ENCODE measurements at regions not wholly inside any gene's neighbourhood (a gene's known extent, or its start where the extent isn't known, plus 50 kb on each side); places are given as distances from the start of the nearest gene placed in this dataset.
"Not testable (repeated sequence)": the region's sequence is repeated elsewhere in the genome, so short reads cannot be mapped to it uniquely, and the experiment has no call there.

- Histone ChIP-seq H3K36me3 (ENCODE audit: low read depth) (no peaks in the 10 kb centered on the region), H3K4me3 (no peak overlapping the region), H3K9me3 (no peaks in the 10 kb centered on the region), H3K4me1 (ENCODE audit: low read depth) (no peaks in the 10 kb centered on the region)
- TF ChIP-seq CTCF (IDR thresholded peaks at IDR 0.05), result no peak
- DNase-seq (no peak), ATAC-seq (no peak)
- intact Hi-C loops (cut with DNase I, micrococcal nuclease), result no loop called here
These were observed 824.7 kb downstream of the REEP3 start for GRCh38 chr10:64345856-64346255.

GRCh38 chr10:64346389-64346788 is 825.2 kb downstream of the REEP3 start:
- H3K4me1 ChIP-seq (ENCODE audit: low read depth), result no peaks in the 10 kb centered on the region
- no peaks in the 10 kb centered on the region for H3K9me3 ChIP-seq
- intact Hi-C loops (cut with DNase I, micrococcal nuclease), result no loop called here
- DNase-seq (no peak), ATAC-seq (no peak)
- TF ChIP-seq CTCF (IDR thresholded peaks at IDR 0.05), result no peak
- no peaks in the 10 kb centered on the region for H3K36me3 ChIP-seq (ENCODE audit: low read depth)
- no peak overlapping the region for H3K4me3 ChIP-seq

GRCh38 chr10:64350665-64351064 is 829.5 kb downstream of the REEP3 start:
- Histone ChIP-seq H3K9me3 (no peaks in the 10 kb centered on the region), H3K4me1 (ENCODE audit: low read depth) (no peaks in the 10 kb centered on the region), H3K36me3 (ENCODE audit: low read depth) (no peaks in the 10 kb centered on the region), H3K4me3 (no peak overlapping the region)
- no peak for DNase-seq
- no peak for TF ChIP-seq CTCF (IDR thresholded peaks at IDR 0.05)
- ATAC-seq, result no peak
- intact Hi-C loops (cut with DNase I, micrococcal nuclease), result no loop called here

GRCh38 chr10:64358907-64359306 is 837.7 kb downstream of the REEP3 start:
- Histone ChIP-seq H3K36me3 (ENCODE audit: low read depth) (no peaks in the 10 kb centered on the region), H3K4me1 (ENCODE audit: low read depth) (no peaks in the 10 kb centered on the region), H3K9me3 (peaks cover 7% of the 10 kb centered on the region), H3K4me3 (no peak overlapping the region)
- no peak for TF ChIP-seq CTCF (IDR thresholded peaks at IDR 0.05)
- no peak for ATAC-seq
- intact Hi-C loops (cut with DNase I, micrococcal nuclease), result no loop called here
- DNase-seq, result no peak

GRCh38 chr10:64360240-64360639 is 839.0 kb downstream of the REEP3 start:
- H3K4me1 ChIP-seq (ENCODE audit: low read depth); intact Hi-C loops (cut with DNase I, micrococcal nuclease); H3K9me3 ChIP-seq; ATAC-seq; DNase-seq; H3K4me3 ChIP-seq; H3K36me3 ChIP-seq (ENCODE audit: low read depth): not testable (repeated sequence)

GRCh38 chr10:64363687-64364086 is 842.5 kb downstream of the REEP3 start:
- no peak for TF ChIP-seq CTCF (IDR thresholded peaks at IDR 0.05)
- H3K36me3 ChIP-seq (ENCODE audit: low read depth), result no peaks in the 10 kb centered on the region
- no peak overlapping the region for H3K4me3 ChIP-seq
- H3K4me1 ChIP-seq (ENCODE audit: low read depth), result no peaks in the 10 kb centered on the region
- ATAC-seq (no peak), DNase-seq (no peak)
- H3K9me3 ChIP-seq, result peaks cover 7% of the 10 kb centered on the region
- intact Hi-C loops (cut with DNase I, micrococcal nuclease), result no loop called here
